ENCODE measurements at regions not wholly inside any gene's neighbourhood (a gene's known extent, or its start where the extent isn't known, plus 50 kb on each side); places are given as distances from the start of the nearest gene placed in this dataset.

DNA sequence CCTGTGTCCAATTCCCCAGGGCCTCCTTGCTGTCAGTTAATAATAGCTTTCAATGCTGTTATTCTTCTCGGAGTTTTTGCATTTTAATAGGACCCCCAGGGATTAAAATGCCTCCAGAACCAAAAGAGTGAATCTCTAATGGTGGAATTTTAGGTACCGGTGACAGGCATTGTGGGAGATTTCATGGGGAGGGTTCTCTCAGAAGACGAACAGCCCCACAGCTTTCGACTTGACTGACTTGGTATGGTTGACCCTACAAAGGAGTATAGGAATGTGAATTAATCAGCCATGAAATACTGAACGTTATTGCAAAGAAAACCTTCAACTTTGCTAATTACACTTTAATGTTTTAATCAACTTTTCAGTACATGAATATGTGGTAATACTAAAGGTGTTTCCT, 206.3 kb upstream of the FZD8 start:
- no peak overlapping the region for H3K14ac ChIP-seq (replicated peaks; ENCODE audit: low read depth, low read length)
- no peaks in the 10 kb centered on the region for H3K79me1 ChIP-seq (ENCODE audit: low read depth in 1 of 2, low read length in 2 of 2)
- ChIA-PET POLR2A (ENCODE audit: unreplicated experiment) (no interaction called here), CTCF (interaction anchor here (0.8 kb wide), 1 partner anchor 9 kb away, joined by 3 read pairs; no protein-coding TSS in a partner anchor)
- in situ Hi-C loops (cut with MboI; ENCODE audit: low sequenced_read_pairs) (no loop called here), dilution Hi-C loops (cut with HindIII; ENCODE audit: low sequenced_read_pairs, unreplicated experiment) (no loop called here), intact Hi-C loops (cut with micrococcal nuclease) (no loop called here)
- H3K4me3 ChIP-seq (ENCODE audit: insufficient read depth, low read depth, low read length) = no peak overlapping the region
- H3K9me1 ChIP-seq (ENCODE audit: insufficient read depth, low read length) = no peaks in the 10 kb centered on the region
- no peak overlapping the region for H3K23ac ChIP-seq (ENCODE audit: low read depth, low read length)
- WGBS, 2 experiments (ENCODE audit: extremely low coverage in 2 of 2, insufficient read length in 1 of 2) = 67% methylated on average over 1 of the region's 5 CpGs; no CpG with 5 or more reads in 1 of the 2 experiments
- ATAC-seq (ENCODE audit: low read depth) = no peak
- no peak overlapping the region for H4K91ac ChIP-seq (ENCODE audit: insufficient read depth, low read depth, low read length)
- no peaks in the 10 kb centered on the region for H3K4me1 ChIP-seq (ENCODE audit: control insufficient read depth, insufficient read depth, low read length)
- H2AK9ac ChIP-seq (replicated peaks; ENCODE audit: low read depth, low read length, poor library complexity) = no peak overlapping the region
- no peak overlapping the region for H4K8ac ChIP-seq (ENCODE audit: low read depth in 2 of 2, low read length in 2 of 2)
- H2BK5ac ChIP-seq (ENCODE audit: low read depth, low read length, poor library complexity, severe bottlenecking) = no peak overlapping the region
- H3K4ac ChIP-seq (ENCODE audit: low read depth, low read length) = no peak overlapping the region
- H2AFZ ChIP-seq (replicated peaks; ENCODE audit: low read length, poor library complexity) = no peak overlapping the region
- no peaks in the 10 kb centered on the region for H3K9me3 ChIP-seq (ENCODE audit: control insufficient read depth, insufficient read depth, low read length)
- H3K56ac ChIP-seq (ENCODE audit: extremely low read depth, insufficient read depth, low read length) = no peak overlapping the region
- no peak for TF ChIP-seq CHD1 (IDR thresholded peaks at IDR 0.05; ENCODE audit: low read depth, low read length)
- no peak for TF ChIP-seq MAFK (IDR thresholded peaks at IDR 0.05; ENCODE audit: low read depth, low read length)
- no peak for TF ChIP-seq SMC3 (IDR thresholded peaks at IDR 0.05; ENCODE audit: low read depth, low read length)
- no peak for TF ChIP-seq NFE2L2 (IDR thresholded peaks at IDR 0.05; ENCODE audit: low read depth, low read length)
- no peak for TF ChIP-seq MAZ (IDR thresholded peaks at IDR 0.05; ENCODE audit: borderline replicate concordance, low read depth, low read length)
- TF ChIP-seq, protein P1, sequence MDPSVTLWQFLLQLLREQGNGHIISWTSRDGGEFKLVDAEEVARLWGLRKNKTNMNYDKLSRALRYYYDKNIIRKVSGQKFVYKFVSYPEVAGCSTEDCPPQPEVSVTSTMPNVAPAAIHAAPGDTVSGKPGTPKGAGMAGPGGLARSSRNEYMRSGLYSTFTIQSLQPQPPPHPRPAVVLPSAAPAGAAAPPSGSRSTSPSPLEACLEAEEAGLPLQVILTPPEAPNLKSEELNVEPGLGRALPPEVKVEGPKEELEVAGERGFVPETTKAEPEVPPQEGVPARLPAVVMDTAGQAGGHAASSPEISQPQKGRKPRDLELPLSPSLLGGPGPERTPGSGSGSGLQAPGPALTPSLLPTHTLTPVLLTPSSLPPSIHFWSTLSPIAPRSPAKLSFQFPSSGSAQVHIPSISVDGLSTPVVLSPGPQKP (IDR thresholded peaks at IDR 0.05; ENCODE audit: borderline replicate concordance, low read depth, low read length) = no peak
- TF ChIP-seq RCOR1 (IDR thresholded peaks at IDR 0.05; ENCODE audit: insufficient replicate concordance, low read length) = no peak
- TF ChIP-seq BHLHE40 (IDR thresholded peaks at IDR 0.05; ENCODE audit: low read depth, low read length) = no peak
- no peak for TF ChIP-seq MXI1 (IDR thresholded peaks at IDR 0.05; ENCODE audit: borderline replicate concordance, low read depth, low read length)
- TF ChIP-seq CEBPB (IDR thresholded peaks at IDR 0.05; ENCODE audit: low read depth, low read length) = no peak
- TF ChIP-seq, protein P2, sequence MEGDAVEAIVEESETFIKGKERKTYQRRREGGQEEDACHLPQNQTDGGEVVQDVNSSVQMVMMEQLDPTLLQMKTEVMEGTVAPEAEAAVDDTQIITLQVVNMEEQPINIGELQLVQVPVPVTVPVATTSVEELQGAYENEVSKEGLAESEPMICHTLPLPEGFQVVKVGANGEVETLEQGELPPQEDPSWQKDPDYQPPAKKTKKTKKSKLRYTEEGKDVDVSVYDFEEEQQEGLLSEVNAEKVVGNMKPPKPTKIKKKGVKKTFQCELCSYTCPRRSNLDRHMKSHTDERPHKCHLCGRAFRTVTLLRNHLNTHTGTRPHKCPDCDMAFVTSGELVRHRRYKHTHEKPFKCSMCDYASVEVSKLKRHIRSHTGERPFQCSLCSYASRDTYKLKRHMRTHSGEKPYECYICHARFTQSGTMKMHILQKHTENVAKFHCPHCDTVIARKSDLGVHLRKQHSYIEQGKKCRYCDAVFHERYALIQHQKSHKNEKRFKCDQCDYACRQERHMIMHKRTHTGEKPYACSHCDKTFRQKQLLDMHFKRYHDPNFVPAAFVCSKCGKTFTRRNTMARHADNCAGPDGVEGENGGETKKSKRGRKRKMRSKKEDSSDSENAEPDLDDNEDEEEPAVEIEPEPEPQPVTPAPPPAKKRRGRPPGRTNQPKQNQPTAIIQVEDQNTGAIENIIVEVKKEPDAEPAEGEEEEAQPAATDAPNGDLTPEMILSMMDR (conservative IDR thresholded peaks at IDR 0.05; ENCODE audit: low read depth, low read length) = no peak
- TF ChIP-seq RFX5 (IDR thresholded peaks at IDR 0.05; ENCODE audit: low read depth, low read length) = no peak
- no peak overlapping the region for H2BK15ac ChIP-seq (ENCODE audit: low read depth, low read length)
- no peak overlapping the region for H4K5ac ChIP-seq (ENCODE audit: low read depth, low read length)
- H2BK120ac ChIP-seq (ENCODE audit: low read depth, low read length) = no peak overlapping the region
- no peaks in the 10 kb centered on the region for H3K36me3 ChIP-seq (ENCODE audit: control insufficient read depth, insufficient read depth, low read length)
- no peak overlapping the region for H2BK20ac ChIP-seq (ENCODE audit: low read depth, low read length)
- no peak overlapping the region for H3K18ac ChIP-seq (ENCODE audit: low read depth, low read length)
- H3K27ac ChIP-seq (ENCODE audit: insufficient read depth, low read length) = no peak overlapping the region
- H3K27me3 ChIP-seq (ENCODE audit: control insufficient read depth, insufficient read depth, low read length) = no peaks in the 10 kb centered on the region
- no peak overlapping the region for H3K9ac ChIP-seq (ENCODE audit: low read depth, low read length)
- no peak for DNase-seq
- H3K4me2 ChIP-seq (ENCODE audit: low read depth, low read length) = no peak overlapping the region
- no peak overlapping the region for H2AK5ac ChIP-seq (ENCODE audit: low read depth, low read length)
- H4K20me1 ChIP-seq (ENCODE audit: insufficient read depth, low read length) = no peaks in the 10 kb centered on the region
- no TSS peak for BruUV-seq (replicated peaks)

All from IMR-90 (cell line).